MM.1S (cell line): ENCODE measurements at regions not wholly inside any gene's neighbourhood (a gene's known extent, or its start where the extent isn't known, plus 50 kb on each side); places are given as distances from the start of the nearest gene placed in this dataset.

Experiments
- DNase-seq: peaks from one replicate; pipeline ENCODE4 v3.0.0-alpha.2; 2015
- H2AFZ ChIP-seq: fragments of 300-600 bp; sonication (generic); 2 replicates; pipeline ENCODE4 v1.6.0; 2016; ENCODE audit warnings: antibody characterized with exemption, low read length
- H3F3A ChIP-seq: fragments of 300-600 bp; sonication (generic); 2 replicates; pipeline ENCODE4 v1.6.1; 2016; ENCODE audit warnings: mild to moderate bottlenecking, antibody characterized with exemption, low read length, moderate library complexity, mixed read lengths; ENCODE audit not compliant: insufficient read depth
- H3K27ac ChIP-seq: fragments of 300-600 bp; sonication (generic); 2 replicates; pipeline ENCODE4 v1.5.1; 2016; ENCODE audit warnings: mild to moderate bottlenecking, low read length
- H3K27me3 ChIP-seq: fragments of 300-600 bp; sonication (generic); replicated peaks from 2 replicates; pipeline ENCODE4 v1.6.0; 2016; ENCODE audit warnings: low read length; ENCODE audit not compliant: insufficient read depth
- H3K36me3 ChIP-seq: fragments of 300-600 bp; sonication (generic); replicated peaks from 2 replicates; pipeline ENCODE4 v1.6.1; 2016; ENCODE audit warnings: mild to moderate bottlenecking, low read length, mixed read lengths; ENCODE audit not compliant: insufficient read depth
- H3K4me1 ChIP-seq: fragments of 300-600 bp; sonication (generic); 2 replicates; pipeline ENCODE4 v1.6.1; 2016; ENCODE audit warnings: low read length, mixed read lengths
- H3K4me2 ChIP-seq: fragments of 300-600 bp; sonication (generic); 2 replicates; pipeline ENCODE4 v1.6.0; 2016; ENCODE audit warnings: low read depth, low read length
- H3K4me3 ChIP-seq: fragments of 300-600 bp; sonication (generic); 2 replicates; pipeline ENCODE4 v1.5.1; 2016; ENCODE audit warnings: low read length, mixed read lengths
- H3K79me2 ChIP-seq: fragments of 300-600 bp; sonication (generic); 2 replicates; pipeline ENCODE4 v1.6.1; 2016; ENCODE audit warnings: mixed run types, low read length, mixed read lengths
- H3K9ac ChIP-seq: fragments of 300-600 bp; sonication (generic); 2 replicates; pipeline ENCODE4 v1.6.1; 2016; ENCODE audit warnings: low read length, mixed read lengths
- H3K9me2 ChIP-seq: fragments of 300-600 bp; sonication (generic); replicated peaks from 2 replicates; pipeline ENCODE4 v1.6.1; 2016; ENCODE audit warnings: mild to moderate bottlenecking, low read length, mixed read lengths; ENCODE audit not compliant: insufficient read depth
- H3K9me3 ChIP-seq: fragments of 300-600 bp; sonication (generic); replicated peaks from 2 replicates; pipeline ENCODE4 v1.6.1; 2016; ENCODE audit warnings: mild to moderate bottlenecking, low read length, mixed read lengths; ENCODE audit not compliant: insufficient read depth
- H4K20me1 ChIP-seq: fragments of 300-600 bp; sonication (generic); 2 replicates; pipeline ENCODE4 v1.6.1; 2016; ENCODE audit warnings: mild to moderate bottlenecking, low read length, moderate library complexity, mixed read lengths; ENCODE audit not compliant: insufficient read depth
- EZH2 ChIP-seq: fragments of 300-600 bp; sonication (generic); optimal IDR thresholded peaks from 2 replicates; pipeline ENCODE3; 2017; ENCODE audit warnings: low read depth, mild to moderate bottlenecking, antibody characterized with exemption, low read length, mixed read lengths
- EZH2phosphoT487 ChIP-seq: fragments of 300-600 bp; sonication (generic); IDR thresholded peaks from 2 replicates; pipeline ENCODE4 v1.6.1; 2018; ENCODE audit warnings: antibody characterized with exemption, low read length
- TF ChIP-seq, protein P1 (sequence below): fragments of 300-600 bp; sonication (generic); IDR thresholded peaks from 2 replicates; pipeline ENCODE4 v1.5.1; 2016; ENCODE audit warnings: antibody characterized with exemption, low read length, mixed read lengths

DNA sequence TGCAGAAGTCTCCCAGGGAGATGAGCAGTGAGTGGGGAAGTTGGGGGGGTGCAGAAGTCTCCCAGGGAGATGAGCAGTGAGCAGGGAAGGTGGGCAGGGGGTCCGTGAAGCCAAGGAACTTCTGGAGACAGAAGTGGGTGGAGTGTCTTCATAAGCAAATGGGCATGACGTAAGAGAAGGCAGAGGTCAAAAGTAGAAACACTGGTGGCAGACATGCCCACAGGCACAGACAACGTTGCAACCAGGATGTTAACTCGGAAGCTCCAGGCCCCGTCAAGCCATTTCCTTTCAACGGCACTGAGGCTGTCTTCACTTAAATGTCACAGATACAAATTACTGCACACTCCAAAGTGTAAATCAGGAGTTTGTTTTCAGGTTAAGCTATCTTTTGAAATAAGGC is 186.1 kb downstream of the SHANK2 start:
- no peaks in the 10 kb centered on the region for H3K79me2 ChIP-seq
- H3K9ac ChIP-seq: no peak overlapping the region
- H3K4me1 ChIP-seq: no peaks in the 10 kb centered on the region
- H3K9me3 ChIP-seq: no peaks in the 10 kb centered on the region
- TF ChIP-seq EZH2 (no peak), EZH2phosphoT487 (no peak)
- TF ChIP-seq, protein P1, sequence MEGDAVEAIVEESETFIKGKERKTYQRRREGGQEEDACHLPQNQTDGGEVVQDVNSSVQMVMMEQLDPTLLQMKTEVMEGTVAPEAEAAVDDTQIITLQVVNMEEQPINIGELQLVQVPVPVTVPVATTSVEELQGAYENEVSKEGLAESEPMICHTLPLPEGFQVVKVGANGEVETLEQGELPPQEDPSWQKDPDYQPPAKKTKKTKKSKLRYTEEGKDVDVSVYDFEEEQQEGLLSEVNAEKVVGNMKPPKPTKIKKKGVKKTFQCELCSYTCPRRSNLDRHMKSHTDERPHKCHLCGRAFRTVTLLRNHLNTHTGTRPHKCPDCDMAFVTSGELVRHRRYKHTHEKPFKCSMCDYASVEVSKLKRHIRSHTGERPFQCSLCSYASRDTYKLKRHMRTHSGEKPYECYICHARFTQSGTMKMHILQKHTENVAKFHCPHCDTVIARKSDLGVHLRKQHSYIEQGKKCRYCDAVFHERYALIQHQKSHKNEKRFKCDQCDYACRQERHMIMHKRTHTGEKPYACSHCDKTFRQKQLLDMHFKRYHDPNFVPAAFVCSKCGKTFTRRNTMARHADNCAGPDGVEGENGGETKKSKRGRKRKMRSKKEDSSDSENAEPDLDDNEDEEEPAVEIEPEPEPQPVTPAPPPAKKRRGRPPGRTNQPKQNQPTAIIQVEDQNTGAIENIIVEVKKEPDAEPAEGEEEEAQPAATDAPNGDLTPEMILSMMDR: no peak
- no peak overlapping the region for H3K4me3 ChIP-seq
- no peaks in the 10 kb centered on the region for H3F3A ChIP-seq
- H3K9me2 ChIP-seq: no peaks in the 10 kb centered on the region
- no peak overlapping the region for H2AFZ ChIP-seq
- no peaks in the 10 kb centered on the region for H3K36me3 ChIP-seq
- DNase-seq: no peak
- H3K27me3 ChIP-seq: peaks cover 58% of the 10 kb centered on the region
- no peak overlapping the region for H3K27ac ChIP-seq
- no peaks in the 10 kb centered on the region for H4K20me1 ChIP-seq
- H3K4me2 ChIP-seq: no peak overlapping the region

DNA sequence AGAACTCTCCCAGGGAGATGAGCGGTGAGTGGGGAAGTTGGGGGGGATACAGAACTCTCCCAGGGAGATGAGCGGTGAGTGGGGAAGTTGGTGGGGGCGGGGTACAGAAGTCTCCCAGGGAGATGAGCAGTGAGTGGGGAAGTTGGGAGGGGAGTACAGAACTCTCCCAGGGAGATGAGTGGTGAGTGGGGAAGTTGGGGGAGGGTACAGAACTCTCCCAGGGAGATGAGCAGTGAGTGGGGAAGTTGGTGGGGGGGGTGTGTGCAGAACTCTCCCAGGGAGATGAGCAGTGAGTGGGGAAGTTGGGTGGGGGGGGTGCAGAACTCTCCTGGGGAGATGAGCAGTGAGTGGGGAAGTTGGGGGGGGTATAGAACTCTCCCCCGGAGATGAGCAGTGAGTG is 186.5 kb downstream of the SHANK2 start:
- Histone ChIP-seq H3K36me3 (no peaks in the 10 kb centered on the region), H3K9me2 (no peaks in the 10 kb centered on the region), H3K4me3 (no peak overlapping the region), H3K4me1 (no peaks in the 10 kb centered on the region), H3K79me2 (no peaks in the 10 kb centered on the region), H3K27ac (no peak overlapping the region), H3K9ac (no peak overlapping the region), H3K9me3 (no peaks in the 10 kb centered on the region), H4K20me1 (no peaks in the 10 kb centered on the region), H3K27me3 (peaks cover 58% of the 10 kb centered on the region), H3F3A (no peaks in the 10 kb centered on the region), H2AFZ (no peak overlapping the region), H3K4me2 (no peak overlapping the region)
- DNase-seq: no peak
- TF ChIP-seq EZH2phosphoT487 (no peak), EZH2 (no peak)
- TF ChIP-seq, protein P1: no peak

DNA sequence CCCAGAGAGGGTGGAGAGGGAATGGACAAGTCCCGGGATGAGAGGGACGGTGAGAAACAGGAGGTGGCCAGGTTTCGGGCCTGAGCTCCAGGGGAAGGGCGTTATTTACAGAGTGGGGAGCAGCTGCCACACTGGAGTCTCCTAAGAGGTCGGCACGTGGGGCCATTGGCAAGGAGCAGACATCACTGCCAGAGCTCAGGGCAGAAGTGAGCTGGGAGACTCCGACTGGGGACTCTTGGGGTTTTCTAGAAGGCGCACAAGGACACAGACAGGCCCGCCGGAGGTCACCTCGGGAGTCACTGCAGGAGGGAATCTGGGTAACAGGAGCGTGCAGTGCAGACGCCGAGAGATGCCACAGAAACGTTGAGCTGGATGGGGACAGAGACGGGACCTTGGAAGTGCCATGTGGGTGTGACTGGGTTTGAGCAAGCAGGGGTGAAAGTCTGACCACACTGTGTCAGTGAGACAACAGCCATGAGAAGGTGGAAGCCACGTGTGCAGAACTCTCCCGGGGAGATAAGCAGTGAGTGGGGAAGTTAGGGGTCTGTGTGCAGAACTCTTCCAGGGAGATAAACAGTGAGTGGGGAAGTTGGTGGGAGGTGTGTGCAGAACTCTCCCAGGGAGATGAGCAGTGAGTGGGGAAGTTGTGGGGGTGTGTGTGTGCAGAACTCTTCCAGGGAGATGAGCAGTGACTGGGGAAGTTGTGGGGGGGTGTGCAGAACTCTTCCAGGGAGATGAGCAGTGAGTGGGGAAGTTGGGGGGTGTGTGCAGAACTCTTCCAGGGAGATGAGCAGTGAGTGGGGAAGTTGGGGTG is 187.5 kb downstream of the SHANK2 start:
- H4K20me1 ChIP-seq: no peaks in the 10 kb centered on the region
- no peak overlapping the region for H3K9ac ChIP-seq
- no peaks in the 10 kb centered on the region for H3K36me3 ChIP-seq
- H3K4me3 ChIP-seq: no peak overlapping the region
- no peak overlapping the region for H2AFZ ChIP-seq
- H3K27ac ChIP-seq: no peak overlapping the region
- peaks cover 60% of the 10 kb centered on the region for H3K27me3 ChIP-seq
- no peaks in the 10 kb centered on the region for H3K9me3 ChIP-seq
- no peaks in the 10 kb centered on the region for H3K79me2 ChIP-seq
- no peaks in the 10 kb centered on the region for H3K4me1 ChIP-seq
- TF ChIP-seq, protein P1: no peak
- TF ChIP-seq EZH2: no peak
- TF ChIP-seq EZH2phosphoT487: no peak
- no peak overlapping the region for H3K4me2 ChIP-seq
- DNase-seq: no peak
- H3F3A ChIP-seq: no peaks in the 10 kb centered on the region
- no peaks in the 10 kb centered on the region for H3K9me2 ChIP-seq
